ENCODE measurements at regions not wholly inside any gene's neighbourhood (a gene's known extent, or its start where the extent isn't known, plus 50 kb on each side); places are given as distances from the start of the nearest gene placed in this dataset.

DNA sequence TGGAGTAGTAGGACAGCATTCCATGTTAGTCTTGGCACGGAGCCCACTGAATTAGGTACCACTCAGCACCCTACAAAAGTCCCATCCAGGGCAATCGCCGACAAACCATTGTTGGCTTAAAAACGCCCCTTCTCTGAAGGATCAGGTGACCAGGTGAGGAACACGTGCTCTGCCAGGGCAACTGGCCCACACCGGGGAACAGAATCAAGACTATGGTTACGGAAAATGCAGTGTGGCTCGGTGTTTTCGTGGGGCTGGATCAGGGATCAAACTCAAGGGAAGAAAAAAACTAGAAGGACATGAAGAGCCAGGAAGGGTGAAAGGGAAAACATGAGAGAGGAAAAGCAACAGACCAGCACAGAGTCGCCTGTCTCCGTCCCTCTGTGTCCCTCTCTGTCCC, 177.8 kb upstream of the ARID1B start:
- TF ChIP-seq, protein P1, sequence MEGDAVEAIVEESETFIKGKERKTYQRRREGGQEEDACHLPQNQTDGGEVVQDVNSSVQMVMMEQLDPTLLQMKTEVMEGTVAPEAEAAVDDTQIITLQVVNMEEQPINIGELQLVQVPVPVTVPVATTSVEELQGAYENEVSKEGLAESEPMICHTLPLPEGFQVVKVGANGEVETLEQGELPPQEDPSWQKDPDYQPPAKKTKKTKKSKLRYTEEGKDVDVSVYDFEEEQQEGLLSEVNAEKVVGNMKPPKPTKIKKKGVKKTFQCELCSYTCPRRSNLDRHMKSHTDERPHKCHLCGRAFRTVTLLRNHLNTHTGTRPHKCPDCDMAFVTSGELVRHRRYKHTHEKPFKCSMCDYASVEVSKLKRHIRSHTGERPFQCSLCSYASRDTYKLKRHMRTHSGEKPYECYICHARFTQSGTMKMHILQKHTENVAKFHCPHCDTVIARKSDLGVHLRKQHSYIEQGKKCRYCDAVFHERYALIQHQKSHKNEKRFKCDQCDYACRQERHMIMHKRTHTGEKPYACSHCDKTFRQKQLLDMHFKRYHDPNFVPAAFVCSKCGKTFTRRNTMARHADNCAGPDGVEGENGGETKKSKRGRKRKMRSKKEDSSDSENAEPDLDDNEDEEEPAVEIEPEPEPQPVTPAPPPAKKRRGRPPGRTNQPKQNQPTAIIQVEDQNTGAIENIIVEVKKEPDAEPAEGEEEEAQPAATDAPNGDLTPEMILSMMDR (IDR thresholded peaks at IDR 0.05; ENCODE audit: insufficient read depth, low read length) = no peak
- TF ChIP-seq POLR2AphosphoS5 (IDR thresholded peaks at IDR 0.05; ENCODE audit: low read depth) (no peak), GABPA (IDR thresholded peaks at IDR 0.05; ENCODE audit: low read depth) (no peak), SPI1 (IDR thresholded peaks at IDR 0.05; ENCODE audit: borderline replicate concordance, low read depth) (no peak)
- TF ChIP-seq, protein P2, sequence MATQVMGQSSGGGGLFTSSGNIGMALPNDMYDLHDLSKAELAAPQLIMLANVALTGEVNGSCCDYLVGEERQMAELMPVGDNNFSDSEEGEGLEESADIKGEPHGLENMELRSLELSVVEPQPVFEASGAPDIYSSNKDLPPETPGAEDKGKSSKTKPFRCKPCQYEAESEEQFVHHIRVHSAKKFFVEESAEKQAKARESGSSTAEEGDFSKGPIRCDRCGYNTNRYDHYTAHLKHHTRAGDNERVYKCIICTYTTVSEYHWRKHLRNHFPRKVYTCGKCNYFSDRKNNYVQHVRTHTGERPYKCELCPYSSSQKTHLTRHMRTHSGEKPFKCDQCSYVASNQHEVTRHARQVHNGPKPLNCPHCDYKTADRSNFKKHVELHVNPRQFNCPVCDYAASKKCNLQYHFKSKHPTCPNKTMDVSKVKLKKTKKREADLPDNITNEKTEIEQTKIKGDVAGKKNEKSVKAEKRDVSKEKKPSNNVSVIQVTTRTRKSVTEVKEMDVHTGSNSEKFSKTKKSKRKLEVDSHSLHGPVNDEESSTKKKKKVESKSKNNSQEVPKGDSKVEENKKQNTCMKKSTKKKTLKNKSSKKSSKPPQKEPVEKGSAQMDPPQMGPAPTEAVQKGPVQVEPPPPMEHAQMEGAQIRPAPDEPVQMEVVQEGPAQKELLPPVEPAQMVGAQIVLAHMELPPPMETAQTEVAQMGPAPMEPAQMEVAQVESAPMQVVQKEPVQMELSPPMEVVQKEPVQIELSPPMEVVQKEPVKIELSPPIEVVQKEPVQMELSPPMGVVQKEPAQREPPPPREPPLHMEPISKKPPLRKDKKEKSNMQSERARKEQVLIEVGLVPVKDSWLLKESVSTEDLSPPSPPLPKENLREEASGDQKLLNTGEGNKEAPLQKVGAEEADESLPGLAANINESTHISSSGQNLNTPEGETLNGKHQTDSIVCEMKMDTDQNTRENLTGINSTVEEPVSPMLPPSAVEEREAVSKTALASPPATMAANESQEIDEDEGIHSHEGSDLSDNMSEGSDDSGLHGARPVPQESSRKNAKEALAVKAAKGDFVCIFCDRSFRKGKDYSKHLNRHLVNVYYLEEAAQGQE (IDR thresholded peaks at IDR 0.05; ENCODE audit: insufficient replicate concordance, low read depth) = no peak
